ENCODE measurements at regions not wholly inside any gene's neighbourhood (a gene's known extent, or its start where the extent isn't known, plus 50 kb on each side); places are given as distances from the start of the nearest gene placed in this dataset.

DNA sequence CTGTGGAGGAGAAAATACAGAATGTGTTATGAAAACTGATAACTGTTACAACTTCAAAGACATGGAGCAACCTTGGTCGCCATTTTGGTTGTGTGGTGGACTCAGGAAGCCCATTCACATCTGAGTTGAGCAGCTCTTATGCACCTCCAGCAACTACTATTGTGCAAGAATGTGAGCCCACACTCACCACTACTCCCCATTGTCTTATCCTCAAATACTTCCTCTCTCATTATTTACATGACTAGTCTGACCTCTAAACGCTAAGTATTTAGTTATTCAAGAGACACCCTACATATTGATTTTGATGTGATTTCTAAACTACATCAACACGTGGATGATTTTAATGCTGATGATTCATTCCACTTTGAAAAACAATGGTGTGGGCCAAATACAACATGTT lies 516.6 kb upstream of the CLINT1 start:
- Histone ChIP-seq H3K9me3 (ENCODE audit: control insufficient read depth in 4 of 4, insufficient read depth in 3 of 4, low read length in 3 of 4) (peaks cover 0 to 6% (median 0%) of the 10 kb centered on the region in 4 donors), H3K4me1 (ENCODE audit: control insufficient read depth in 5 of 5, insufficient read depth in 5 of 5, low read length in 5 of 5) (no peaks in the 10 kb centered on the region), H3K4me3 (no peak overlapping the region), H3K36me3 (ENCODE audit: control insufficient read depth in 4 of 4, insufficient read depth in 4 of 4, low read length in 4 of 4) (no peaks in the 10 kb centered on the region), H3K27me3 (ENCODE audit: control insufficient read depth in 3 of 3, insufficient read depth in 3 of 3, low read length in 2 of 3) (no peaks in the 10 kb centered on the region), H3K9ac (ENCODE audit: insufficient read depth in 1 of 2, low read length in 2 of 2) (no peak overlapping the region), H3K27ac (ENCODE audit: low read depth in 1 of 2, low read length in 1 of 2) (no peak overlapping the region)
- 43 to 51% methylated on average over 3 of the region's 3 CpGs for WGBS, 2 donors
- ATAC-seq (ENCODE audit: insufficient read depth, low FRiP score) = no peak
- DNase-seq = no peak
- TF ChIP-seq, protein P1, sequence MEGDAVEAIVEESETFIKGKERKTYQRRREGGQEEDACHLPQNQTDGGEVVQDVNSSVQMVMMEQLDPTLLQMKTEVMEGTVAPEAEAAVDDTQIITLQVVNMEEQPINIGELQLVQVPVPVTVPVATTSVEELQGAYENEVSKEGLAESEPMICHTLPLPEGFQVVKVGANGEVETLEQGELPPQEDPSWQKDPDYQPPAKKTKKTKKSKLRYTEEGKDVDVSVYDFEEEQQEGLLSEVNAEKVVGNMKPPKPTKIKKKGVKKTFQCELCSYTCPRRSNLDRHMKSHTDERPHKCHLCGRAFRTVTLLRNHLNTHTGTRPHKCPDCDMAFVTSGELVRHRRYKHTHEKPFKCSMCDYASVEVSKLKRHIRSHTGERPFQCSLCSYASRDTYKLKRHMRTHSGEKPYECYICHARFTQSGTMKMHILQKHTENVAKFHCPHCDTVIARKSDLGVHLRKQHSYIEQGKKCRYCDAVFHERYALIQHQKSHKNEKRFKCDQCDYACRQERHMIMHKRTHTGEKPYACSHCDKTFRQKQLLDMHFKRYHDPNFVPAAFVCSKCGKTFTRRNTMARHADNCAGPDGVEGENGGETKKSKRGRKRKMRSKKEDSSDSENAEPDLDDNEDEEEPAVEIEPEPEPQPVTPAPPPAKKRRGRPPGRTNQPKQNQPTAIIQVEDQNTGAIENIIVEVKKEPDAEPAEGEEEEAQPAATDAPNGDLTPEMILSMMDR (IDR thresholded peaks at IDR 0.05; ENCODE audit: control extremely low read depth, extremely low read depth) = no peak

DNA sequence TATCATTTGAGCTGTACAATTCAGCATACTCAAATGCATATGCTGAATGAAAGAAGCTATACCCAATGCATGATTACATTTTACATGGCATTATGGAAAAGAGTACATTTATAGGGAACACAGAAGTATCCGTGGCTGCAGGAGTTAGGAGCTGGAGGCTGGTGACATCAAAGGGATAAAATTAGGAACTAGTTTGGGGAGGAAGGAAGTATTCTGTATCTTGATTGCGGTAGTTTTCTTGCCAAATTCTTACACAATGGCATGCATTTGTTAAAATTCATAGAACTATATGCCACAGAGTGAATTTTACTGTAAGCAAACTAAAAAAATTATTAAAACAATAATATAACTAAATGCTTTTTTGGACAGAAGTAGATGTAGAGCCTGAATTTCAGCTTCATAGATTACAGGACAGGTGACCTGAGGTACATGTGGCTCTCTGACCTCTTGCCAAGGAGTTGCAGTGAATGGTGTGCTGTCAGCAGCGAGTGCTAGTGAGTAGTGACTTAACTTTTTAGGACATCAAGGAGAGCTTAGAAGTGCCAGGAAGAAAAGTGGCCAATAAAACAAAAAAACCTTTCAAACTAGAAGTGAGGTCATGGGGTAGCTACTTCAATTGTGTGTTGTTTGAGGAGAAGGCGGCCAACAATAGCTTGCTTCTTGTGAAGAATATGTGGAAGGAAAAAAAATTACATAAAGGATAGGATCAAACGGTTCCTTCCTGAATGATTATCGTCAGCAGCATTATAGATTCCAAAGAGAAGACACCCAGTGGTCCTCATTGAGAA lies 514.9 kb upstream of the CLINT1 start:
- no peak overlapping the region for H3K9ac ChIP-seq (ENCODE audit: insufficient read depth in 1 of 2, low read length in 2 of 2)
- ATAC-seq (ENCODE audit: insufficient read depth, low FRiP score) = no peak
- H3K4me3 ChIP-seq = no peak overlapping the region
- no peaks in the 10 kb centered on the region for H3K36me3 ChIP-seq (ENCODE audit: control insufficient read depth in 4 of 4, insufficient read depth in 4 of 4, low read length in 4 of 4)
- H3K27ac ChIP-seq (ENCODE audit: low read depth in 1 of 2, low read length in 1 of 2) = no peak overlapping the region
- H3K27me3 ChIP-seq (ENCODE audit: control insufficient read depth in 3 of 3, insufficient read depth in 3 of 3, low read length in 2 of 3) = no peaks in the 10 kb centered on the region
- peak in 1 of 3 donors; percentile 20 for DNase-seq
- peaks cover 0 to 3% (median 0%) of the 10 kb centered on the region in 5 donors for H3K4me1 ChIP-seq (ENCODE audit: control insufficient read depth in 5 of 5, insufficient read depth in 5 of 5, low read length in 5 of 5)
- peaks cover 0 to 6% (median 0%) of the 10 kb centered on the region in 4 donors for H3K9me3 ChIP-seq (ENCODE audit: control insufficient read depth in 4 of 4, insufficient read depth in 3 of 4, low read length in 3 of 4)
- TF ChIP-seq, protein P1 (IDR thresholded peaks at IDR 0.05; ENCODE audit: control extremely low read depth, extremely low read depth) = no peak
- 16 to 31% methylated on average over 6 of the region's 6 CpGs for WGBS, 2 donors

DNA sequence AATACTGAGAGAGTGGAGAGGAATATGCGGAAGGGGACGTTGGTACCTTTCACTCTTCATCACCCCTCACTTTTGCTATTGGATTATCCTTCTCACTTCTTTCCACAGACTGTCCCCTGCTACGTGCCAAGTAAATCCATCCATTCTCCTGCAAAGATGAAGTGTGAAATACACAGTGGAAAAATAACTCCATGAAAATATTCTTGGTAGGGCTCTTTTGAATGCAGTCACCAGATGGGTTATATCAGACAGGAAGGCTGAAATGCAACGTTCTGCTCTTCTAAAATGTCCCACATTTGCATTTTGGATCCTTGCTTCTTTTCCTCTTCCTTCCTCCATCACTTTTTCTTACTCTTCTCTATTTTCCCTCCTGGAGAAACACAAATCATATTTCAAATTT lies 510.3 kb upstream of the CLINT1 start:
- H3K4me1 ChIP-seq (ENCODE audit: control insufficient read depth in 5 of 5, insufficient read depth in 5 of 5, low read length in 5 of 5) = peaks cover 0 to 3% (median 0%) of the 10 kb centered on the region in 5 donors
- WGBS, 2 donors = 66 to 81% methylated on average over 4 of the region's 4 CpGs
- no peaks in the 10 kb centered on the region for H3K9me3 ChIP-seq (ENCODE audit: control insufficient read depth in 4 of 4, insufficient read depth in 3 of 4, low read length in 3 of 4)
- H3K36me3 ChIP-seq (ENCODE audit: control insufficient read depth in 4 of 4, insufficient read depth in 4 of 4, low read length in 4 of 4) = no peaks in the 10 kb centered on the region
- no peak overlapping the region for H3K9ac ChIP-seq (ENCODE audit: insufficient read depth in 1 of 2, low read length in 2 of 2)
- H3K27me3 ChIP-seq (ENCODE audit: control insufficient read depth in 3 of 3, insufficient read depth in 3 of 3, low read length in 2 of 3) = no peaks in the 10 kb centered on the region
- TF ChIP-seq, protein P1 (IDR thresholded peaks at IDR 0.05; ENCODE audit: control extremely low read depth, extremely low read depth) = no peak
- ATAC-seq (ENCODE audit: insufficient read depth, low FRiP score) (no peak), DNase-seq (peak in 2 of 3 donors; percentile 36 to 69)
- H3K27ac ChIP-seq (ENCODE audit: low read depth in 1 of 2, low read length in 1 of 2) = no peak overlapping the region
- H3K4me3 ChIP-seq = no peak overlapping the region

Measured in lung (tissue), 11 donors.